Glutamatergic neuron (in vitro differentiated cells): ENCODE measurements at regions not wholly inside any gene's neighbourhood (a gene's known extent, or its start where the extent isn't known, plus 50 kb on each side); places are given as distances from the start of the nearest gene placed in this dataset.

Experiments
- DNase-seq: peaks from one replicate; pipeline ENCODE4 v3.0.0; 2022
- H3K27ac Mint-ChIP-seq: one replicate; pipeline ENCODE4 v1.8.0; 2020; ENCODE audit warnings: mild to moderate bottlenecking, mixed read lengths, inconsistent platforms; ENCODE audit not compliant: unreplicated experiment
- H3K27me3 Mint-ChIP-seq: one replicate; pipeline ENCODE4 v1.8.0; 2020; ENCODE audit warnings: mild to moderate bottlenecking, moderate library complexity, mixed read lengths, inconsistent platforms; ENCODE audit not compliant: unreplicated experiment
- H3K36me3 Mint-ChIP-seq: one replicate; pipeline ENCODE4 v1.8.0; 2020; ENCODE audit warnings: mild to moderate bottlenecking, mixed read lengths, inconsistent platforms; ENCODE audit not compliant: unreplicated experiment
- H3K4me1 Mint-ChIP-seq: one replicate; pipeline ENCODE4 v1.8.0; 2020; ENCODE audit warnings: mild to moderate bottlenecking, low read depth, mixed read lengths, inconsistent platforms; ENCODE audit not compliant: unreplicated experiment
- H3K4me3 Mint-ChIP-seq: one replicate; pipeline ENCODE4 v1.8.0; 2020; ENCODE audit warnings: mild to moderate bottlenecking, mixed read lengths, inconsistent platforms; ENCODE audit not compliant: unreplicated experiment
- H3K9me3 Mint-ChIP-seq: one replicate; pipeline ENCODE4 v1.8.0; 2020; ENCODE audit warnings: mild to moderate bottlenecking, moderate library complexity, mixed read lengths, inconsistent platforms; ENCODE audit not compliant: unreplicated experiment
- CTCF ChIP-seq: fragments of 200-600 bp; sonication (generic); IDR thresholded peaks from one replicate; pipeline ENCODE4 v1.5.0; 2021; ENCODE audit not compliant: partially characterized antibody, unreplicated experiment

DNA sequence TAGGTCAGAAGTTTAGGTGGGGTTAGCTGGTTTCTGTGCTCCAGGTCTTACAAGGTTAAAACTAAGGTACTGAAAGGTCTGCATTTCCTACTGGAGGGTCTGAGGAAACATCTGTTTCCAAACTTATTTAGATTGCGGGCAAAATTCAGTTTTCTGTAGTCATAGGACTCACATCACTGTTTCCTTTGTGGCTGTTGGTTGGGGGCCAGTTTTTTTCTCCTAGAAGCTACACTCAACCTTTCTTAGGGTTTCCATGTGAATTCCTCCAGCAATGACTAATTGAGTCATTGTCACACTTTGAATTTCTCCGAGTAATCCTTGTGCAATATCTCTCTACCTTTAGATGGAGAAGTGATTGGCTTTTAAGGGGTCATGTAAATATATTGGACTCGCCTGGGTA is 773.4 kb upstream of the SLITRK1 start:
- TF ChIP-seq CTCF = no peak
- DNase-seq = no peak
- no peak overlapping the region for H3K27ac Mint-ChIP-seq
- H3K27me3 Mint-ChIP-seq = no peaks in the 10 kb centered on the region
- no peak overlapping the region for H3K4me3 Mint-ChIP-seq
- peaks cover 2% of the 10 kb centered on the region for H3K9me3 Mint-ChIP-seq
- H3K4me1 Mint-ChIP-seq = peaks cover 4% of the 10 kb centered on the region
- peaks cover 6% of the 10 kb centered on the region for H3K36me3 Mint-ChIP-seq

- Mint-ChIP-seq H3K36me3 (peaks cover 6% of the 10 kb centered on the region), H3K9me3 (peaks cover 2% of the 10 kb centered on the region), H3K27ac (no peak overlapping the region)
Measured at GRCh38 chr13:84654654-84655275, 772.5 kb upstream of the SLITRK1 start.

DNA sequence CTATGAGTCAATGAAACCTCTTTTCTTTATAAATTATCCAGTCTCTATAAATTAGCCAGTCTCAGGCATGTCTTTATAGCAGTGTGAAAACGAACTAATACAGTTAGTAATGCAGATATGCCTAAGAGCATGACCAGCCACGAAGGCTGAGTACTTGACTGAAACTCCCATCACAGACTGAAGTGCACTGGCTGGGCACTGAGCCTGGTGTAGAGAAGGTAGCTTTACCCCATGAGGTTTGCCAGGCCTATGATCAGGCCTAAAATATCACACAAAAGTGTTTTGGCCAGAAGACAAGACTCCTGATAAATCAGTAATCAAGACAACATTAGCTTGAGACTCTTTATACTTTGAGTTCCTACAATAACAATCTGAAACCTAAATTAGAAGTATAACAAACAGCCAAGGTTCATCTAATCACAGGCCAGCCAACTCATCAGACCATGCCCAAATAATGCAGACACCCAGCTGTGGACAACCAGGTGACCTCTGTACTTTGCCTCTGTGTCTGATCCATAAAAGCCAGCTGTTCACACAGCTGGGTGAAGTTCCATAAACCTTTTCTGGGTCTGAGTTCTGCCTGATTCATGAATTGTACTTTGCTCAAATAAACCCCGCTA is 771.8 kb upstream of the SLITRK1 start:
- H3K27ac Mint-ChIP-seq = no peak overlapping the region
- no peak overlapping the region for H3K4me3 Mint-ChIP-seq
- peaks cover 2% of the 10 kb centered on the region for H3K9me3 Mint-ChIP-seq
- no peaks in the 10 kb centered on the region for H3K27me3 Mint-ChIP-seq
- no peak for DNase-seq
- peaks cover 4% of the 10 kb centered on the region for H3K4me1 Mint-ChIP-seq
- no peak for TF ChIP-seq CTCF
- peaks cover 6% of the 10 kb centered on the region for H3K36me3 Mint-ChIP-seq

More at GRCh38 chr13:84654654-84655275, 772.5 kb upstream of the SLITRK1 start:
- H3K4me1 Mint-ChIP-seq = peaks cover 4% of the 10 kb centered on the region
- no peak for DNase-seq
- no peak for TF ChIP-seq CTCF
- no peak overlapping the region for H3K4me3 Mint-ChIP-seq
- H3K27me3 Mint-ChIP-seq = no peaks in the 10 kb centered on the region

GRCh38 chr13:84651705-84652104 is 769.4 kb upstream of the SLITRK1 start:
- Mint-ChIP-seq H3K9me3 (peaks cover 2% of the 10 kb centered on the region), H3K27me3 (no peaks in the 10 kb centered on the region), H3K4me3 (no peak overlapping the region), H3K36me3 (peaks cover 6% of the 10 kb centered on the region), H3K27ac (no peak overlapping the region), H3K4me1 (peaks cover 8% of the 10 kb centered on the region)
- DNase-seq = no peak
- no peak for TF ChIP-seq CTCF

DNA sequence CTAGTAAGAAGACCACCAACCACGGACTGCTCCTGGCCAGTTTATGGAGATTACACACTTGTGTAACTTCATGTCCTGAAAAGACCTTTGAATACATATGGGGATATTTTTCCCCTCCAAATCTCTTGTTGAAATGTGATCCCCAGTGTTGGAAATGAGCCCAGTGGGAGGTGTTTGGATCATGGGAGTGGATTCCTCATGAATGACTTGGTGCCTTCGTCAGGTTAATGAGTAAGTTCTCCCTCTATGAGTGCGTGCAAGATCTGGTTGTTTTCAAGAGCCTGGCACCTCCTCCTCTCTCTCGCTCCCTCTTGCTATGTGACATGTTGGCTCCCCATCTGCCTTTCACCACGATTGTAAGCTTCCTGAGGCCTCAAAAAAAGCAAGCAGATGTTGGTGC is 769.0 kb upstream of the SLITRK1 start:
- Mint-ChIP-seq H3K4me3 (no peak overlapping the region), H3K36me3 (peaks cover 6% of the 10 kb centered on the region), H3K9me3 (peaks cover 2% of the 10 kb centered on the region), H3K4me1 (peaks cover 10% of the 10 kb centered on the region), H3K27ac (no peak overlapping the region), H3K27me3 (no peaks in the 10 kb centered on the region)
- DNase-seq = no peak
- TF ChIP-seq CTCF = no peak
